CD14-positive monocyte (primary cell): ENCODE measurements at regions not wholly inside any gene's neighbourhood (a gene's known extent, or its start where the extent isn't known, plus 50 kb on each side); places are given as distances from the start of the nearest gene placed in this dataset.

ENCODE experiments used
- DNase-seq, 3 donors: peaks; one replicate each; pipeline ENCODE4 v3.0.0-alpha.2; 2011 to 2022
- H2AFZ ChIP-seq: 2 replicates; pipeline ENCODE4 v1.6.0; 2012; ENCODE audit warnings: mild to moderate bottlenecking, low read depth, low read length, inconsistent platforms; ENCODE audit not compliant: insufficient read depth, poor library complexity, severe bottlenecking
- H3K27ac ChIP-seq, 2 donors: 1 replicate in 1 of 2; 2 replicates in 1 of 2; pipeline ENCODE4 v1.5.1; 2012 to 2013; ENCODE audit warnings: low read length in 2 of 2, control low read depth in 1 of 2, inconsistent platforms in 1 of 2, low read depth in 1 of 2, mild to moderate bottlenecking in 1 of 2
- H3K27me3 ChIP-seq, 2 donors: one replicate each; pipeline versions ENCODE4 v1.6.0 to v1.6.1; 2011 to 2013; ENCODE audit warnings: low read length in 2 of 2; ENCODE audit not compliant: control insufficient read depth in 2 of 2, insufficient read depth in 2 of 2
- H3K36me3 ChIP-seq, 2 donors: replicated peaks in 1 of 2; 1 replicate in 1 of 2; 2 replicates in 1 of 2; pipeline versions ENCODE4 v1.5.1 to v1.6.1; 2012 to 2013; ENCODE audit warnings: low read length in 2 of 2, control low read depth in 1 of 2, inconsistent platforms in 1 of 2, mild to moderate bottlenecking in 1 of 2; ENCODE audit not compliant: insufficient read depth in 2 of 2, control insufficient read depth in 1 of 2
- H3K4me1 ChIP-seq, 2 donors: 1 replicate in 1 of 2; 2 replicates in 1 of 2; pipeline versions ENCODE4 v1.5.1 to v1.6.1; 2012 to 2013; ENCODE audit warnings: low read length in 2 of 2, control low read depth in 1 of 2, inconsistent platforms in 1 of 2, mild to moderate bottlenecking in 1 of 2, moderate library complexity in 1 of 2; ENCODE audit not compliant: insufficient read depth in 2 of 2, control insufficient read depth in 1 of 2
- H3K4me2 ChIP-seq: replicated peaks from 2 replicates; pipeline ENCODE3; 2012; ENCODE audit warnings: low read length, moderate library complexity, mild to moderate bottlenecking; ENCODE audit not compliant: poor library complexity, severe bottlenecking; ENCODE audit errors: extremely low read depth
- H3K4me3 ChIP-seq, 3 experiments: fragments of 200-600 bp in 1 of 3; sonication (generic) in 1 of 3; replicated peaks in 1 of 3; 1 replicate in 2 of 3; 2 replicates in 1 of 3; pipeline ENCODE4 v1.5.1; 2011 to 2013; ENCODE audit warnings: low read length in 3 of 3, mild to moderate bottlenecking in 3 of 3, control low read depth in 2 of 3, low read depth in 2 of 3, inconsistent platforms in 1 of 3, moderate library complexity in 1 of 3
- H3K79me2 ChIP-seq: 2 replicates; pipeline ENCODE4 v1.6.0; 2012; ENCODE audit warnings: mild to moderate bottlenecking, control low read depth, inconsistent platforms, low read length, moderate library complexity; ENCODE audit not compliant: insufficient read depth
- H3K9ac ChIP-seq: 2 replicates; pipeline ENCODE4 v1.6.0; 2017; ENCODE audit warnings: low read length, mild to moderate bottlenecking; ENCODE audit not compliant: insufficient read depth, poor library complexity, severe bottlenecking
- H3K9me3 ChIP-seq, 2 donors: replicated peaks in 1 of 2; 1 replicate in 1 of 2; 2 replicates in 1 of 2; pipeline versions ENCODE4 v1.5.1 to v1.6.1; 2012 to 2013; ENCODE audit warnings: low read length in 2 of 2, control low read depth in 1 of 2; ENCODE audit not compliant: control insufficient read depth in 1 of 2, insufficient read depth in 1 of 2
- H4K20me1 ChIP-seq: 2 replicates; pipeline ENCODE4 v1.6.0; 2012; ENCODE audit warnings: mild to moderate bottlenecking, low read length, control low read depth, moderate library complexity; ENCODE audit not compliant: insufficient read depth
- H3K27ac Mint-ChIP-seq, 7 donors: one replicate each; pipeline ENCODE4 v1.8.0; 2020; ENCODE audit warnings: mild to moderate bottlenecking in 7 of 7, mixed read lengths in 7 of 7, moderate library complexity in 6 of 7, inconsistent platforms in 2 of 7
- H3K27me3 Mint-ChIP-seq, 3 donors: one replicate each; pipeline ENCODE4 v1.8.0; 2021 to 2022; ENCODE audit warnings: low read depth in 3 of 3, mild to moderate bottlenecking in 3 of 3, mixed read lengths in 3 of 3, moderate library complexity in 3 of 3, inconsistent platforms in 1 of 3
- H3K36me3 Mint-ChIP-seq, 2 donors: one replicate each; pipeline ENCODE4 v1.8.0; 2020; ENCODE audit warnings: mixed read lengths in 2 of 2, inconsistent platforms in 1 of 2, mild to moderate bottlenecking in 1 of 2
- H3K4me1 Mint-ChIP-seq: one replicate; pipeline ENCODE4 v1.8.0; 2020; ENCODE audit warnings: mild to moderate bottlenecking, mixed read lengths
- H3K4me3 Mint-ChIP-seq, 2 donors: one replicate each; pipeline ENCODE4 v1.8.0; 2020; ENCODE audit warnings: mild to moderate bottlenecking in 2 of 2, mixed read lengths in 2 of 2, moderate library complexity in 1 of 2
- H3K9me3 Mint-ChIP-seq, 7 donors: one replicate each; pipeline ENCODE4 v1.8.0; 2020 to 2022; ENCODE audit warnings: mixed read lengths in 7 of 7, mild to moderate bottlenecking in 6 of 7, moderate library complexity in 6 of 7, inconsistent platforms in 2 of 7
- CTCF ChIP-seq: fragments of 200-600 bp; IDR thresholded peaks from one replicate; pipeline ENCODE4 v1.8.0; 2022; ENCODE audit warnings: antibody characterized with exemption, mild to moderate bottlenecking
- WGBS: methylation state at CpG from one replicate; pipeline ENCODE4 v1.1.5; 2013; ENCODE audit warnings: missing lambda C conversion rate; ENCODE audit not compliant: insufficient coverage; 5-methylcytosine and 5-hydroxymethylcytosine counted together
- intact Hi-C, 2 donors: fragments of 100-400 bp; cut with micrococcal nuclease; formaldehyde crosslinking; loops; one replicate each; pipeline versions ENCODE4 v1.15.0 to v1.15.1; 2023

DNA sequence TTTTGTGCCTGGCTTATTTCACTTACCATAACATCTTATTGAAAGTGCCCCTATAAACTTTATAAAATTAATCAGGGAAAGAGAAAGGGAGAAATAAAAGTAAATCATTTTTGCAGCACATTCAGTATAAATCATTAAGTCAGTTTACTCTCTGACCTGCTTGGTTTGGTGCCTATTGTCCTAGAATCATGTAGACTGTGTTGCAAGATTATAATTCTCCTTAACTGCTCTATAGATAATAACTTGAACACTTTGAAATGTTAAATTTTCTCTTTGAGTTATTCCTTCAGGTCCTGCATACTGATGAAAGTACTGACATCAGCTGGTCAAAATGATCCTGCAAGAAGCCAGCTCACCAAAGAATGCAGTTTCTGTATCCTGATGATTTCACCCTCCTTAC lies 969.6 kb upstream of the GJE1 start:
- H3K4me1 Mint-ChIP-seq = no peaks in the 10 kb centered on the region
- H3K4me2 ChIP-seq = no peak overlapping the region
- no peaks in the 10 kb centered on the region for H3K79me2 ChIP-seq
- no peak overlapping the region for H3K27ac ChIP-seq
- no peak overlapping the region for H3K27ac Mint-ChIP-seq
- intact Hi-C loops = no loop called here
- no peak for TF ChIP-seq CTCF
- peaks cover 5 to 6% of the 10 kb centered on the region in 2 donors for H3K9me3 ChIP-seq
- H3K4me1 ChIP-seq = no peaks in the 10 kb centered on the region
- DNase-seq = no peak
- no peaks in the 10 kb centered on the region for H3K27me3 ChIP-seq
- H3K4me3 ChIP-seq = no peak overlapping the region
- no peaks in the 10 kb centered on the region for H3K36me3 Mint-ChIP-seq
- no peak overlapping the region for H3K4me3 Mint-ChIP-seq
- H3K9me3 Mint-ChIP-seq = peaks cover 2 to 17% (median 9%) of the 10 kb centered on the region in 7 donors
- no peaks in the 10 kb centered on the region for H3K36me3 ChIP-seq
- H2AFZ ChIP-seq = no peak overlapping the region
- no peak overlapping the region for H3K9ac ChIP-seq
- H3K27me3 Mint-ChIP-seq = peaks cover 0 to 1% (median 0%) of the 10 kb centered on the region in 3 donors
- no peaks in the 10 kb centered on the region for H4K20me1 ChIP-seq

DNA sequence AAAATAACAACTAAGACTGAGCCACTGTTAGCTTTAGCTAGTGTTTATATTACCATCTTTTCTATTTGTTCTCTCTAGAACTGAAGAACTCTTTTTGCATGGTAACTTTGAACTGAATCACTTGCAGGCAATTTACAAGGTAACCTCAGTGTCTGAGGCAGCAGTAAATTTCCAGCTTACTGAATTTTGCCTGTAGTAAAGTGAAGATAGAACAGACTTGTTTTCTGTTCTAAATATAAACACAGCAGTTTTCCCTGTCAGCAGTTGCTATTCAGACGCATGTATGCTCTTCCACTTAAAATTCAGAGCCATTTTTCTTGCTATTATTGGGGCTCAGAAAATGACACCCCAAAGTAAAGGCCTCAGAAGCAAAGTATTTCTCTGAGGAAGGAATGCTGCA lies 974.0 kb upstream of the GJE1 start:
- Histone ChIP-seq H3K4me3 (no peak overlapping the region), H3K27me3 (no peaks in the 10 kb centered on the region), H3K9ac (no peak overlapping the region), H3K27ac (no peak overlapping the region), H4K20me1 (no peaks in the 10 kb centered on the region), H2AFZ (no peak overlapping the region), H3K36me3 (no peaks in the 10 kb centered on the region), H3K79me2 (no peaks in the 10 kb centered on the region), H3K9me3 (peaks cover 4 to 9% of the 10 kb centered on the region in 2 donors), H3K4me1 (no peaks in the 10 kb centered on the region), H3K4me2 (no peak overlapping the region)
- no peak overlapping the region for H3K4me3 Mint-ChIP-seq
- H3K27ac Mint-ChIP-seq = no peak overlapping the region
- H3K9me3 Mint-ChIP-seq = peaks cover 2 to 13% (median 11%) of the 10 kb centered on the region in 7 donors
- WGBS = no CpG with 5 or more reads among the region's 1 CpG
- no peaks in the 10 kb centered on the region for H3K4me1 Mint-ChIP-seq
- peaks cover 0 to 1% (median 0%) of the 10 kb centered on the region in 3 donors for H3K27me3 Mint-ChIP-seq
- TF ChIP-seq CTCF = no peak
- no peak for DNase-seq
- H3K36me3 Mint-ChIP-seq = no peaks in the 10 kb centered on the region
- intact Hi-C loops = no loop called here
